ENCODE measurements at regions not wholly inside any gene's neighbourhood (a gene's known extent, or its start where the extent isn't known, plus 50 kb on each side); places are given as distances from the start of the nearest gene placed in this dataset.

DNA sequence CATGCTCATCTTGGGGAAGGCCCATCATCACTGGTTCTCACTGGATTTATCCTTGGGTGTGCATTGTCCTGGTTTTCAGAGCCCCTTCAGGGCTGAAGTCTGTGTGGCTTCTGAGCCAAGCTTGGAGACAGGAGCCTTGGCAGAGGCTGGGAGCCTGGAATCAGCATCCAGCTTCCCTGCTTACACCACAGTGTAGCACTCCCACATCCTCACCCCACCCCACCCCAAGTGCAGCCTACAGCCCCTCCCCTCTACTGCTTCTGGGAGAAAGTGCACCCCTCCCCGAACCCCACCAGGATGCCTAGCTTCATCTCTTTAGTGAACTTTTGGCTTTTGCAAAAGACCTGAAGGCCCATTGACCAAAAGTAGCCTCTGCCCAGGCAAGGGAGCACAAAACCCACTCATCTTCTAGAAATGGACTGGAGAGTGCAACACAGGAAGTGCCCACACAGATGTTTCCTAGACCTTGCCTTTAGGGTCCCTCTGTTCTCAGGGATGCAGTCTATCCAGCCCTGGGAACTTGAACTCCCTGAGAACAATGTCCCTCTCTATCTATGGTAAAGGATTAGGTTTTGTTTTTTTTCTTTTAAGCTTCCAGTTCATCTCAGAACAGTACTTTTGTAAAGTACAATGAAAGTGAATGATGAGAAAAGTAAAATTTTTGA, 189.7 kb downstream of the PALM2AKAP2 start:
- no peak; the same call in 2 of the 3 replicates for ATAC-seq
- no peak for TF ChIP-seq GLIS3 (CRISPR knock-in tag; IDR thresholded peaks at IDR 0.05)
- no peak for TF ChIP-seq TOX (CRISPR knock-in tag; IDR thresholded peaks at IDR 0.05; ENCODE audit: borderline replicate concordance)
- no peak for TF ChIP-seq ZFP30 (CRISPR knock-in tag; IDR thresholded peaks at IDR 0.05)
- TF ChIP-seq, protein P1, sequence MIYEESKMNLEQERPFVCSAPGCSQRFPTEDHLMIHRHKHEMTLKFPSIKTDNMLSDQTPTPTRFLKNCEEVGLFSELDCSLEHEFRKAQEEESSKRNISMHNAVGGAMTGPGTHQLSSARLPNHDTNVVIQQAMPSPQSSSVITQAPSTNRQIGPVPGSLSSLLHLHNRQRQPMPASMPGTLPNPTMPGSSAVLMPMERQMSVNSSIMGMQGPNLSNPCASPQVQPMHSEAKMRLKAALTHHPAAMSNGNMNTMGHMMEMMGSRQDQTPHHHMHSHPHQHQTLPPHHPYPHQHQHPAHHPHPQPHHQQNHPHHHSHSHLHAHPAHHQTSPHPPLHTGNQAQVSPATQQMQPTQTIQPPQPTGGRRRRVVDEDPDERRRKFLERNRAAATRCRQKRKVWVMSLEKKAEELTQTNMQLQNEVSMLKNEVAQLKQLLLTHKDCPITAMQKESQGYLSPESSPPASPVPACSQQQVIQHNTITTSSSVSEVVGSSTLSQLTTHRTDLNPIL (CRISPR knock-in tag; IDR thresholded peaks at IDR 0.05; ENCODE audit: low read depth): no peak
- TF ChIP-seq, protein P2, sequence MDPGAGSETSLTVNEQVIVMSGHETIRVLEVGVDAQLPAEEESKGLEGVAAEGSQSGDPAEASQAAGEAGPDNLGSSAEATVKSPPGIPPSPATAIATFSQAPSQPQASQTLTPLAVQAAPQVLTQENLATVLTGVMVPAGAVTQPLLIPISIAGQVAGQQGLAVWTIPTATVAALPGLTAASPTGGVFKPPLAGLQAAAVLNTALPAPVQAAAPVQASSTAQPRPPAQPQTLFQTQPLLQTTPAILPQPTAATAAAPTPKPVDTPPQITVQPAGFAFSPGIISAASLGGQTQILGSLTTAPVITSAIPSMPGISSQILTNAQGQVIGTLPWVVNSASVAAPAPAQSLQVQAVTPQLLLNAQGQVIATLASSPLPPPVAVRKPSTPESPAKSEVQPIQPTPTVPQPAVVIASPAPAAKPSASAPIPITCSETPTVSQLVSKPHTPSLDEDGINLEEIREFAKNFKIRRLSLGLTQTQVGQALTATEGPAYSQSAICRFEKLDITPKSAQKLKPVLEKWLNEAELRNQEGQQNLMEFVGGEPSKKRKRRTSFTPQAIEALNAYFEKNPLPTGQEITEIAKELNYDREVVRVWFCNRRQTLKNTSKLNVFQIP (CRISPR knock-in tag; IDR thresholded peaks at IDR 0.05; ENCODE audit: borderline replicate concordance, low read depth): no peak
- TF ChIP-seq BACH2 (CRISPR knock-in tag; IDR thresholded peaks at IDR 0.05; ENCODE audit: borderline replicate concordance): no peak
- no peak for TF ChIP-seq ZC3H10 (CRISPR knock-in tag; IDR thresholded peaks at IDR 0.05)
- no peak for TF ChIP-seq ZNF565 (CRISPR knock-in tag; conservative IDR thresholded peaks at IDR 0.05; ENCODE audit: low read depth)
- TF ChIP-seq TCF4 (CRISPR knock-in tag; IDR thresholded peaks at IDR 0.05; ENCODE audit: borderline replicate concordance): no peak

DNA sequence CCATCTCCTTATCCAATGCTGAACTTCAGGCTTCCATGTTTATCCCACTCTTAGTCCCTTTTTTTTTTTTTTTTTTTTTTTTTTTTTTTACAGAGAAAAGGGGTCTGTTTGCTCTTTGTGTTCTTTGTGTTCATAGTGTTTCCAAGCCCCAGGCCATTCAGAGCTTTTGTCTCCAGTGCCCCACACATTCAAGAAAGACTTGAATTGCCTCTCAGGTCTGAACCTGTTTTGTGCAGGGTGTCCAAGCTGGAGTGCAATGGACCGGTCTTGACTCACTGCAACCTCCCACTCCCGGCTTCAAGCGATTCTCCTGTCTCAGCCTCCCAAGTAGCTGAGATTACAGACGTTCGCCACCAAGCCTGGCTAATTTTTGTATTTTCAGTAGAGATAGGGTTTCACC, 191.2 kb downstream of the PALM2AKAP2 start:
- TF ChIP-seq TCF4 (CRISPR knock-in tag; IDR thresholded peaks at IDR 0.05; ENCODE audit: borderline replicate concordance) (no peak), PPARA (CRISPR knock-in tag; IDR thresholded peaks at IDR 0.05; ENCODE audit: borderline replicate concordance) (no peak), ZC3H10 (CRISPR knock-in tag; IDR thresholded peaks at IDR 0.05) (no peak)
- TF ChIP-seq, protein P3, sequence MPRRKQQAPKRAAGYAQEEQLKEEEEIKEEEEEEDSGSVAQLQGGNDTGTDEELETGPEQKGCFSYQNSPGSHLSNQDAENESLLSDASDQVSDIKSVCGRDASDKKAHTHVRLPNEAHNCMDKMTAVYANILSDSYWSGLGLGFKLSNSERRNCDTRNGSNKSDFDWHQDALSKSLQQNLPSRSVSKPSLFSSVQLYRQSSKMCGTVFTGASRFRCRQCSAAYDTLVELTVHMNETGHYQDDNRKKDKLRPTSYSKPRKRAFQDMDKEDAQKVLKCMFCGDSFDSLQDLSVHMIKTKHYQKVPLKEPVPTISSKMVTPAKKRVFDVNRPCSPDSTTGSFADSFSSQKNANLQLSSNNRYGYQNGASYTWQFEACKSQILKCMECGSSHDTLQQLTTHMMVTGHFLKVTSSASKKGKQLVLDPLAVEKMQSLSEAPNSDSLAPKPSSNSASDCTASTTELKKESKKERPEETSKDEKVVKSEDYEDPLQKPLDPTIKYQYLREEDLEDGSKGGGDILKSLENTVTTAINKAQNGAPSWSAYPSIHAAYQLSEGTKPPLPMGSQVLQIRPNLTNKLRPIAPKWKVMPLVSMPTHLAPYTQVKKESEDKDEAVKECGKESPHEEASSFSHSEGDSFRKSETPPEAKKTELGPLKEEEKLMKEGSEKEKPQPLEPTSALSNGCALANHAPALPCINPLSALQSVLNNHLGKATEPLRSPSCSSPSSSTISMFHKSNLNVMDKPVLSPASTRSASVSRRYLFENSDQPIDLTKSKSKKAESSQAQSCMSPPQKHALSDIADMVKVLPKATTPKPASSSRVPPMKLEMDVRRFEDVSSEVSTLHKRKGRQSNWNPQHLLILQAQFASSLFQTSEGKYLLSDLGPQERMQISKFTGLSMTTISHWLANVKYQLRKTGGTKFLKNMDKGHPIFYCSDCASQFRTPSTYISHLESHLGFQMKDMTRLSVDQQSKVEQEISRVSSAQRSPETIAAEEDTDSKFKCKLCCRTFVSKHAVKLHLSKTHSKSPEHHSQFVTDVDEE (CRISPR knock-in tag; IDR thresholded peaks at IDR 0.05): no peak
- TF ChIP-seq, protein P4, sequence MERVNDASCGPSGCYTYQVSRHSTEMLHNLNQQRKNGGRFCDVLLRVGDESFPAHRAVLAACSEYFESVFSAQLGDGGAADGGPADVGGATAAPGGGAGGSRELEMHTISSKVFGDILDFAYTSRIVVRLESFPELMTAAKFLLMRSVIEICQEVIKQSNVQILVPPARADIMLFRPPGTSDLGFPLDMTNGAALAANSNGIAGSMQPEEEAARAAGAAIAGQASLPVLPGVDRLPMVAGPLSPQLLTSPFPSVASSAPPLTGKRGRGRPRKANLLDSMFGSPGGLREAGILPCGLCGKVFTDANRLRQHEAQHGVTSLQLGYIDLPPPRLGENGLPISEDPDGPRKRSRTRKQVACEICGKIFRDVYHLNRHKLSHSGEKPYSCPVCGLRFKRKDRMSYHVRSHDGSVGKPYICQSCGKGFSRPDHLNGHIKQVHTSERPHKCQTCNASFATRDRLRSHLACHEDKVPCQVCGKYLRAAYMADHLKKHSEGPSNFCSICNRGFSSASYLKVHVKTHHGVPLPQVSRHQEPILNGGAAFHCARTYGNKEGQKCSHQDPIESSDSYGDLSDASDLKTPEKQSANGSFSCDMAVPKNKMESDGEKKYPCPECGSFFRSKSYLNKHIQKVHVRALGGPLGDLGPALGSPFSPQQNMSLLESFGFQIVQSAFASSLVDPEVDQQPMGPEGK (CRISPR knock-in tag; IDR thresholded peaks at IDR 0.05; ENCODE audit: borderline replicate concordance): no peak
- ATAC-seq: no peak

DNA sequence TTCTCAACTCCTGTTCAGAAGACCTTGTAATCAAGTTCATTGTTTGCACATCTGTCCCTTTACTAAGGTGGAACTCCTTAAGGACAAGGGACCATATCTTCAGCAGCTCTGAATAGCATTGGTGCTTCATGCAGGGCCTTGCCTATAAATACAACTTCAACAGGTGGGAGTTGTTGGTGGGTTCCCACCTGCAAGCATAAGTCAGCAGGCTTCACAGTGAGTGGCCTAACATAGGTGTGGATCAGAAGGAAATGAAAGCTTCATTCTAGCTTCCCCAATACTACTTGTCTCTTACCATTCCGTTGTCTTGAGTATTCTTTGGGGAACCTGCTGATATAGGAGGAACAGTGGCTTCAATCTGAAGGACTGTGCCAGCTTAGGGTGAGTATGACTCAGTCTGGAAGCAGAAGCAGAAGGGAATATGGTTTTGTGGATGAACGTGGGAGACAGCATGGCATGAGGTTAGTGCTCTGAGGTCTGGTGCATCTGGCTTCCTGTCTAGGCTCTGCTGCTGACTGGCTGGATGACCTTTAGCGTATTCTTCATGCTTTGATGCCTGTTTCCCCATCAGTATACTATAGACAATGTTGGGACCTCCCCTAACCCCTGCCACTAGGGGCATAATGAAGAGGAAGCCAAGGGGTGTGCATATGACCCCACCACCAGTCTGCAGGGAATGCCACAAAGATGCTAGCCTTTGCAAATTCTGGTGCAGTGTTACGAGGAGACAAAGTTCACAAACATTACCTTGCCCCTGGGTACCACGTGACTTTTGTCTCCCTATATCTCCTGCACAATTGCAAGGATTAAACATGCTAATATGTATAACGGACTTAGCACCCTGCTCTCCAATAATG, 192.3 kb downstream of the PALM2AKAP2 start:
- TF ChIP-seq ESRRG (CRISPR knock-in tag; IDR thresholded peaks at IDR 0.05) (no peak), GLIS3 (CRISPR knock-in tag; IDR thresholded peaks at IDR 0.05) (no peak), ZNF565 (CRISPR knock-in tag; conservative IDR thresholded peaks at IDR 0.05; ENCODE audit: low read depth) (no peak)
- TF ChIP-seq, protein P5, sequence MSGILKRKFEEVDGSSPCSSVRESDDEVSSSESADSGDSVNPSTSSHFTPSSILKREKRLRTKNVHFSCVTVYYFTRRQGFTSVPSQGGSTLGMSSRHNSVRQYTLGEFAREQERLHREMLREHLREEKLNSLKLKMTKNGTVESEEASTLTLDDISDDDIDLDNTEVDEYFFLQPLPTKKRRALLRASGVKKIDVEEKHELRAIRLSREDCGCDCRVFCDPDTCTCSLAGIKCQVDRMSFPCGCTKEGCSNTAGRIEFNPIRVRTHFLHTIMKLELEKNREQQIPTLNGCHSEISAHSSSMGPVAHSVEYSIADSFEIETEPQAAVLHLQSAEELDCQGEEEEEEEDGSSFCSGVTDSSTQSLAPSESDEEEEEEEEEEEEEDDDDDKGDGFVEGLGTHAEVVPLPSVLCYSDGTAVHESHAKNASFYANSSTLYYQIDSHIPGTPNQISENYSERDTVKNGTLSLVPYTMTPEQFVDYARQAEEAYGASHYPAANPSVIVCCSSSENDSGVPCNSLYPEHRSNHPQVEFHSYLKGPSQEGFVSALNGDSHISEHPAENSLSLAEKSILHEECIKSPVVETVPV (CRISPR knock-in tag; IDR thresholded peaks at IDR 0.05): no peak
- ATAC-seq: no peak

DNA sequence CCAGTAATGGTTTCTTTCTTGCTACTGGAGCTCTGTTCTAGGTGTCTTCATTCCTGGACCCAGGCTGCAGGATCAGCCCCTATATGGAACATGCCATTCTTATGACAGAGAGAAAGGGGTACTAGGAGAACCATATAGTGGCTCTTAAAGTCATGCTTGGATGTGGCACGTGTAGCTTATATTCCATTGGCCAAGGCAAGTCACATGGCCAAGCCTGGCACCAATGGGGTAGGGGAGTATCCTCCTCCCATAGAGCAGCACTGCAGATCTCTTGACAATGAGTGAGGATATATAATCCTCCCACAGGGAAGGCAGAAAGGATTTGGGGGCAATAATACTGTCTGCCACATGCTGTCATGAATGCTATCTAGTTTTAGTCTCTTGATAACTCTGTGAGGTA, 193.3 kb downstream of the PALM2AKAP2 start:
- TF ChIP-seq, protein P3 (CRISPR knock-in tag; IDR thresholded peaks at IDR 0.05): no peak
- TF ChIP-seq, protein P1 (CRISPR knock-in tag; IDR thresholded peaks at IDR 0.05; ENCODE audit: low read depth): no peak
- TF ChIP-seq ESRRG (CRISPR knock-in tag; IDR thresholded peaks at IDR 0.05): no peak

More for the DNA sequence above, 193.3 kb downstream of the PALM2AKAP2 start:
- ATAC-seq: no peak
